Smooth muscle cell (in vitro differentiated cells): ENCODE measurements at regions not wholly inside any gene's neighbourhood (a gene's known extent, or its start where the extent isn't known, plus 50 kb on each side); places are given as distances from the start of the nearest gene placed in this dataset.

Source experiments
- DNase-seq: peaks from one replicate; lab custom pipeline; 2025; ENCODE audit not compliant: unreplicated experiment; lab: John Stamatoyannopoulos, UW
- H2AFZ ChIP-seq: fragments of 200-600 bp; sonication (generic); 2 replicates; pipeline ENCODE4 v1.6.0; 2016; ENCODE audit warnings: antibody characterized with exemption, low read depth, mild to moderate bottlenecking
- H3F3A ChIP-seq: fragments of 200-600 bp; sonication (generic); 2 replicates; pipeline ENCODE4 v1.6.0; 2017; ENCODE audit warnings: antibody characterized with exemption, low read depth
- H3K27ac ChIP-seq: fragments of 200-600 bp; sonication (generic); 2 replicates; pipeline ENCODE4 v1.5.1; 2016; ENCODE audit warnings: low read depth, mild to moderate bottlenecking
- H3K27me3 ChIP-seq: fragments of 200-600 bp; sonication (generic); 2 replicates; pipeline ENCODE4 v1.6.1; 2016; ENCODE audit warnings: low read depth, mild to moderate bottlenecking
- H3K36me3 ChIP-seq: fragments of 200-600 bp; sonication (generic); 2 replicates; pipeline ENCODE4 v1.5.1; 2016; ENCODE audit warnings: low read depth
- H3K4me1 ChIP-seq: fragments of 200-600 bp; sonication (generic); 2 replicates; pipeline ENCODE4 v1.5.1; 2016; ENCODE audit warnings: low read depth
- H3K4me2 ChIP-seq: fragments of 200-600 bp; sonication (generic); 2 replicates; pipeline ENCODE4 v1.6.0; 2016; ENCODE audit warnings: mild to moderate bottlenecking
- H3K4me3 ChIP-seq: fragments of 200-600 bp; sonication (generic); 2 replicates; pipeline ENCODE4 v1.5.1; 2016; ENCODE audit warnings: mild to moderate bottlenecking
- H3K79me2 ChIP-seq: fragments of 200-600 bp; sonication (generic); 2 replicates; pipeline ENCODE4 v1.6.0; 2016; ENCODE audit warnings: low read depth, mild to moderate bottlenecking
- H3K9ac ChIP-seq: fragments of 200-600 bp; sonication (generic); 2 replicates; pipeline ENCODE4 v1.6.0; 2016; ENCODE audit warnings: low read depth
- H3K9me3 ChIP-seq: fragments of 200-600 bp; sonication (generic); replicated peaks from 2 replicates; pipeline ENCODE4 v1.5.1; 2016; ENCODE audit warnings: low read depth
- H4K20me1 ChIP-seq: fragments of 200-600 bp; sonication (generic); 2 replicates; pipeline ENCODE4 v1.6.0; 2016; ENCODE audit warnings: low read depth
- CTCF ChIP-seq: fragments of 200-600 bp; sonication (generic); IDR thresholded peaks from 2 replicates; pipeline ENCODE4 v1.5.1; 2017; ENCODE audit warnings: borderline replicate concordance, mild to moderate bottlenecking, antibody characterized with exemption; ENCODE audit not compliant: insufficient read depth, poor library complexity, severe bottlenecking
- WGBS: methylation state at CpG from one replicate; pipeline ENCODE4 v1.1.7; 2016; ENCODE audit warnings: low lambda C conversion rate; 5-methylcytosine and 5-hydroxymethylcytosine counted together

GRCh38 chr5:24855485-24855884 is 210.7 kb upstream of the CDH10 start:
- no peaks in the 10 kb centered on the region for H3K27me3 ChIP-seq
- no peak for TF ChIP-seq CTCF
- no peaks in the 10 kb centered on the region for H4K20me1 ChIP-seq
- 47% methylated on average over 4 of the region's 4 CpGs for WGBS
- H3K4me2 ChIP-seq: no peak overlapping the region
- H3K27ac ChIP-seq: no peak overlapping the region
- H3K36me3 ChIP-seq: no peaks in the 10 kb centered on the region
- no peaks in the 10 kb centered on the region for H3F3A ChIP-seq
- no peak overlapping the region for H3K4me3 ChIP-seq
- no peak for DNase-seq
- no peak overlapping the region for H2AFZ ChIP-seq
- H3K9ac ChIP-seq: no peak overlapping the region
- H3K4me1 ChIP-seq: no peaks in the 10 kb centered on the region
- no peaks in the 10 kb centered on the region for H3K9me3 ChIP-seq
- H3K79me2 ChIP-seq: no peaks in the 10 kb centered on the region

- Histone ChIP-seq H4K20me1 (no peaks in the 10 kb centered on the region), H3K36me3 (no peaks in the 10 kb centered on the region), H3K4me1 (no peaks in the 10 kb centered on the region), H2AFZ (no peak overlapping the region), H3F3A (no peaks in the 10 kb centered on the region), H3K9me3 (no peaks in the 10 kb centered on the region), H3K27ac (no peak overlapping the region), H3K9ac (no peak overlapping the region), H3K79me2 (no peaks in the 10 kb centered on the region), H3K4me3 (no peak overlapping the region), H3K4me2 (no peak overlapping the region), H3K27me3 (no peaks in the 10 kb centered on the region)
- no peak for TF ChIP-seq CTCF
- 95% methylated on average over 1 of the region's 1 CpG for WGBS
- DNase-seq: no peak
Measured at GRCh38 chr5:24854850-24855249, 210.1 kb upstream of the CDH10 start.

GRCh38 chr5:24854350-24854749 is 209.6 kb upstream of the CDH10 start:
- Histone ChIP-seq H3K9me3 (no peaks in the 10 kb centered on the region), H3K9ac (no peak overlapping the region)
- TF ChIP-seq CTCF: no peak

GRCh38 chr5:24850926-24851486 is 206.2 kb upstream of the CDH10 start:
- H2AFZ ChIP-seq: no peak overlapping the region
- H3K4me3 ChIP-seq: no peak overlapping the region
- no peak for DNase-seq
- H3F3A ChIP-seq: no peaks in the 10 kb centered on the region
- no peak overlapping the region for H3K9ac ChIP-seq
- H4K20me1 ChIP-seq: no peaks in the 10 kb centered on the region
- TF ChIP-seq CTCF: no peak
- no peaks in the 10 kb centered on the region for H3K36me3 ChIP-seq
- H3K9me3 ChIP-seq: no peaks in the 10 kb centered on the region
- no peaks in the 10 kb centered on the region for H3K27me3 ChIP-seq
- no peaks in the 10 kb centered on the region for H3K79me2 ChIP-seq
- H3K4me1 ChIP-seq: no peaks in the 10 kb centered on the region
- no peak overlapping the region for H3K4me2 ChIP-seq
- no peak overlapping the region for H3K27ac ChIP-seq
- WGBS: 86% methylated on average over 5 of the region's 5 CpGs

More at GRCh38 chr5:24854350-24854749, 209.6 kb upstream of the CDH10 start:
- DNase-seq: no peak
- Histone ChIP-seq H3K4me2 (no peak overlapping the region), H3K27me3 (no peaks in the 10 kb centered on the region), H3K4me3 (no peak overlapping the region), H3K4me1 (no peaks in the 10 kb centered on the region), H4K20me1 (no peaks in the 10 kb centered on the region), H3K27ac (no peak overlapping the region), H3F3A (no peaks in the 10 kb centered on the region), H3K36me3 (no peaks in the 10 kb centered on the region), H2AFZ (no peak overlapping the region), H3K79me2 (no peaks in the 10 kb centered on the region)
